H9 (cell line): ENCODE measurements at regions not wholly inside any gene's neighbourhood (a gene's known extent, or its start where the extent isn't known, plus 50 kb on each side); places are given as distances from the start of the nearest gene placed in this dataset.

ENCODE experiments used
- DNase-seq: peaks from one replicate; pipeline ENCODE4 v3.0.0-alpha.2; 2017
- H2AFZ ChIP-seq: one replicate; pipeline ENCODE4 v1.6.1; 2013; ENCODE audit warnings: mild to moderate bottlenecking, low read length, control low read depth, moderate library complexity
- H2AK5ac ChIP-seq: 2 replicates; pipeline ENCODE4 v1.6.1; 2013; ENCODE audit warnings: low read length, control low read depth, mixed read lengths; ENCODE audit not compliant: insufficient read length
- H2BK120ac ChIP-seq: one replicate; pipeline ENCODE4 v1.6.1; 2013; ENCODE audit warnings: low read depth, mild to moderate bottlenecking, low read length, control low read depth, inconsistent platforms; ENCODE audit not compliant: poor library complexity, severe bottlenecking
- H2BK12ac ChIP-seq: 2 replicates; pipeline ENCODE4 v1.6.1; 2013; ENCODE audit warnings: low read length, control low read depth, mixed read lengths, low read depth; ENCODE audit not compliant: insufficient read length
- H2BK15ac ChIP-seq: 2 replicates; pipeline ENCODE4 v1.6.1; 2013; ENCODE audit warnings: low read depth, low read length, control low read depth
- H2BK20ac ChIP-seq: one replicate; pipeline ENCODE4 v1.6.1; 2013; ENCODE audit warnings: low read depth, mild to moderate bottlenecking, low read length, control low read depth, inconsistent platforms; ENCODE audit not compliant: poor library complexity, severe bottlenecking
- H2BK5ac ChIP-seq: 2 replicates; pipeline ENCODE4 v1.6.1; 2013; ENCODE audit warnings: low read length, control low read depth, mixed read lengths; ENCODE audit not compliant: insufficient read length
- H3K14ac ChIP-seq: 2 replicates; pipeline ENCODE4 v1.6.1; 2013; ENCODE audit warnings: low read length, control low read depth; ENCODE audit not compliant: insufficient read depth
- H3K18ac ChIP-seq: 2 replicates; pipeline ENCODE4 v1.6.1; 2013; ENCODE audit warnings: low read depth, mild to moderate bottlenecking, mixed read lengths, low read length, control low read depth; ENCODE audit not compliant: insufficient read length
- H3K23ac ChIP-seq: 2 replicates; pipeline ENCODE4 v1.6.1; 2013; ENCODE audit warnings: low read length, control low read depth, mixed read lengths, low read depth; ENCODE audit not compliant: insufficient read length
- H3K23me2 ChIP-seq: 2 replicates; pipeline ENCODE4 v1.6.1; 2013; ENCODE audit warnings: low read depth, mild to moderate bottlenecking, mixed read lengths, low read length, control low read depth; ENCODE audit not compliant: insufficient read length, poor library complexity, severe bottlenecking
- H3K27ac ChIP-seq: 2 replicates; pipeline ENCODE4 v1.5.1; 2013; ENCODE audit warnings: low read length, control low read depth, mixed read lengths, low read depth; ENCODE audit not compliant: insufficient read length
- H3K27me3 ChIP-seq: 2 replicates; pipeline ENCODE4 v1.6.1; 2013; ENCODE audit warnings: low read length, control low read depth, inconsistent platforms; ENCODE audit not compliant: insufficient read depth
- H3K4ac ChIP-seq: 2 replicates; pipeline ENCODE4 v1.6.1; 2013; ENCODE audit warnings: low read depth, mild to moderate bottlenecking, control low read depth, inconsistent platforms, low read length, moderate library complexity
- H3K4me1 ChIP-seq: 2 replicates; pipeline ENCODE4 v1.6.1; 2013; ENCODE audit warnings: low read length, control low read depth, inconsistent platforms; ENCODE audit not compliant: insufficient read depth
- H3K4me2 ChIP-seq: 2 replicates; pipeline ENCODE4 v1.6.1; 2013; ENCODE audit warnings: low read length, control low read depth, mixed read lengths; ENCODE audit not compliant: insufficient read length, insufficient read depth
- H3K56ac ChIP-seq: 2 replicates; pipeline ENCODE4 v1.6.1; 2013; ENCODE audit warnings: low read depth, mild to moderate bottlenecking, mixed read lengths, low read length, control low read depth; ENCODE audit not compliant: insufficient read length
- H3K79me1 ChIP-seq: 2 replicates; pipeline ENCODE4 v1.6.1; 2013; ENCODE audit warnings: low read depth, mild to moderate bottlenecking, moderate library complexity, low read length, control low read depth, inconsistent platforms; ENCODE audit not compliant: insufficient read depth, poor library complexity, severe bottlenecking
- H3K79me2 ChIP-seq: 2 replicates; pipeline ENCODE4 v1.6.1; 2013; ENCODE audit warnings: low read length, control low read depth, inconsistent platforms; ENCODE audit not compliant: insufficient read depth
- H3K9ac ChIP-seq: 2 replicates; pipeline ENCODE4 v1.6.1; 2013; ENCODE audit warnings: low read length, control low read depth, mixed read lengths; ENCODE audit not compliant: insufficient read length; ENCODE audit errors: extremely low read depth
- H3K9me3 ChIP-seq: one replicate; pipeline ENCODE4 v1.6.1; 2013; ENCODE audit warnings: low read depth, low read length, inconsistent platforms; ENCODE audit not compliant: control insufficient read depth
- H3T11ph ChIP-seq: one replicate; pipeline ENCODE4 v1.6.1; 2013; ENCODE audit warnings: mild to moderate bottlenecking, low read length, control low read depth, inconsistent platforms
- H4K20me1 ChIP-seq: one replicate; pipeline ENCODE4 v1.6.1; 2013; ENCODE audit not compliant: control insufficient read depth, insufficient read length, insufficient read depth
- H4K5ac ChIP-seq: 2 replicates; pipeline ENCODE4 v1.6.1; 2013; ENCODE audit warnings: low read depth, mild to moderate bottlenecking, mixed read lengths, low read length, control low read depth; ENCODE audit not compliant: insufficient read length
- H4K8ac ChIP-seq: replicated peaks from 2 replicates; pipeline ENCODE4 v1.6.1; 2013; ENCODE audit warnings: low read length, control low read depth, mixed read lengths, low read depth; ENCODE audit not compliant: insufficient read length
- H4K91ac ChIP-seq: 2 replicates; pipeline ENCODE4 v1.6.1; 2013; ENCODE audit warnings: low read depth, mild to moderate bottlenecking, moderate library complexity, mixed read lengths, low read length, control low read depth; ENCODE audit not compliant: insufficient read length
- H3K27ac Mint-ChIP-seq, 3 experiments: 2 replicates in 2 of 3; 3 replicates in 1 of 3; pipeline ENCODE4 v1.8.0; 2020 to 2021; ENCODE audit warnings: mixed read lengths in 3 of 3, mild to moderate bottlenecking in 1 of 3, moderate library complexity in 1 of 3
- H3K27me3 Mint-ChIP-seq: 2 replicates; pipeline ENCODE4 v1.8.0; 2021; ENCODE audit warnings: low read depth, mild to moderate bottlenecking, moderate library complexity, mixed read lengths
- H3K36me3 Mint-ChIP-seq, 3 experiments: 2 replicates in 2 of 3; 3 replicates in 1 of 3; pipeline ENCODE4 v1.8.0; 2020 to 2021; ENCODE audit warnings: low read depth in 3 of 3, mixed read lengths in 3 of 3; ENCODE audit not compliant: insufficient read depth in 1 of 3
- H3K4me1 Mint-ChIP-seq, 2 experiments: 2 replicates each; pipeline ENCODE4 v1.8.0; 2020; ENCODE audit warnings: mixed read lengths in 2 of 2
- H3K4me3 Mint-ChIP-seq, 2 experiments: 2 replicates in 1 of 2; 3 replicates in 1 of 2; pipeline ENCODE4 v1.8.0; 2020 to 2021; ENCODE audit warnings: mild to moderate bottlenecking in 2 of 2, mixed read lengths in 2 of 2, moderate library complexity in 1 of 2
- H3K9me3 Mint-ChIP-seq, 2 experiments: 2 replicates in 1 of 2; 3 replicates in 1 of 2; pipeline ENCODE4 v1.8.0; 2020; ENCODE audit warnings: mild to moderate bottlenecking in 2 of 2, mixed read lengths in 2 of 2, moderate library complexity in 1 of 2
- CTCF ChIP-seq: fragments of 200-600 bp; sonication (generic); conservative IDR thresholded peaks from 3 replicates; pipeline ENCODE4 v1.8.0; 2021; ENCODE audit warnings: antibody characterized with exemption, mild to moderate bottlenecking
- WGBS: extraction: QIAGEN DNeasy Blood & Tissue Kit; methylation state at CpG from one replicate; pipeline ENCODE4 v1.1.7; 2013; ENCODE audit warnings: missing lambda C conversion rate, low lambda C conversion rate, mixed read lengths; ENCODE audit not compliant: insufficient read length; ENCODE audit errors: extremely low coverage; 5-methylcytosine and 5-hydroxymethylcytosine counted together

GRCh38 chr5:114957384-114957783 lies 212.3 kb downstream of the TRIM36 start:
- H3K56ac ChIP-seq: no peak overlapping the region
- no peak overlapping the region for H3T11ph ChIP-seq
- no peaks in the 10 kb centered on the region for H3K27me3 ChIP-seq
- no peaks in the 10 kb centered on the region for H4K20me1 ChIP-seq
- no peak overlapping the region for H3K27ac Mint-ChIP-seq
- H3K9me3 Mint-ChIP-seq: peaks cover 13 to 19% of the 10 kb centered on the region in 2 experiments; a peak in 4 of 5 replicates
- H2BK15ac ChIP-seq: no peak overlapping the region
- no peak overlapping the region for H2AFZ ChIP-seq
- no peak for DNase-seq
- H2BK20ac ChIP-seq: no peak overlapping the region
- no peak overlapping the region for H4K91ac ChIP-seq
- H3K4me1 ChIP-seq: no peaks in the 10 kb centered on the region
- no peak overlapping the region for H3K4me3 Mint-ChIP-seq
- H3K23ac ChIP-seq: no peak overlapping the region
- no peak for TF ChIP-seq CTCF
- no peak overlapping the region for H3K4me2 ChIP-seq
- no peaks in the 10 kb centered on the region for H3K4me1 Mint-ChIP-seq
- no peaks in the 10 kb centered on the region for H3K9me3 ChIP-seq
- no peak overlapping the region for H2BK120ac ChIP-seq
- H3K79me1 ChIP-seq: no peaks in the 10 kb centered on the region
- no peak overlapping the region for H3K4ac ChIP-seq
- no peak overlapping the region for H2AK5ac ChIP-seq
- no peaks in the 10 kb centered on the region for H3K79me2 ChIP-seq
- H3K9ac ChIP-seq: no peak overlapping the region
- H3K23me2 ChIP-seq: no peaks in the 10 kb centered on the region
- H4K5ac ChIP-seq: no peak overlapping the region
- no peak overlapping the region for H4K8ac ChIP-seq
- H2BK12ac ChIP-seq: no peak overlapping the region
- no peak overlapping the region for H2BK5ac ChIP-seq
- no peak overlapping the region for H3K14ac ChIP-seq
- no peak overlapping the region for H3K18ac ChIP-seq
- no peaks in the 10 kb centered on the region for H3K27me3 Mint-ChIP-seq
- no CpG with 5 or more reads among the region's 7 CpGs for whole genome bisulfite sequencing
- H3K27ac ChIP-seq: no peak overlapping the region
- peaks cover 0 to 3% (median 0%) of the 10 kb centered on the region in 3 experiments; a peak in 1 of 7 replicates for H3K36me3 Mint-ChIP-seq
